ENCODE measurements at regions not wholly inside any gene's neighbourhood (a gene's known extent, or its start where the extent isn't known, plus 50 kb on each side); places are given as distances from the start of the nearest gene placed in this dataset.

DNA sequence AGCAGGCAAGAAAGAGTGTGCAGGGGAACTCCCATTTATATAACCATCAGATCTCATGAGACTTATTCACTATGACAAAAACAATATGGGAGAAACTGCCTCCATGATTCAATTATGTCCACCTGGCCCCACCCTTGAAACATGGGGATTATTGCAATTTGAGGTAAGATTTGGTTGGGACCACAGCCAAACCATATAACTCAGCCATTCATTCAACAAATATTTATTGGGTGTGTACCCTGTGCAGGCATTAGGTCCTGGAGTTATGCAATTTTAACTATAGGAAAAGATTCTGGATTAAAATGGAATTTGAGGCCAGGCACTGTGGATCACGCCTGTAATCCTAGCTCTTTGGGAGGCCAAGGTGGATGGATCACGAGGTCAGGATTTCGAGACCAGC, 124.2 kb upstream of the GAS1 start:
- H3K4me3 ChIP-seq = no peak overlapping the region
- no peaks in the 10 kb centered on the region for H3K36me3 ChIP-seq
- H3K27ac ChIP-seq = no peak overlapping the region
- no peaks in the 10 kb centered on the region for H3K27me3 ChIP-seq
- intact Hi-C loops (cut with DNase I; ENCODE audit: low total_unique reads) = no loop called here
- H3K4me1 ChIP-seq = peaks cover 0 to 4% (median 0%) of the 10 kb centered on the region in 4 donors
- no peaks in the 10 kb centered on the region for H3K9me3 ChIP-seq
- TF ChIP-seq, protein P1, sequence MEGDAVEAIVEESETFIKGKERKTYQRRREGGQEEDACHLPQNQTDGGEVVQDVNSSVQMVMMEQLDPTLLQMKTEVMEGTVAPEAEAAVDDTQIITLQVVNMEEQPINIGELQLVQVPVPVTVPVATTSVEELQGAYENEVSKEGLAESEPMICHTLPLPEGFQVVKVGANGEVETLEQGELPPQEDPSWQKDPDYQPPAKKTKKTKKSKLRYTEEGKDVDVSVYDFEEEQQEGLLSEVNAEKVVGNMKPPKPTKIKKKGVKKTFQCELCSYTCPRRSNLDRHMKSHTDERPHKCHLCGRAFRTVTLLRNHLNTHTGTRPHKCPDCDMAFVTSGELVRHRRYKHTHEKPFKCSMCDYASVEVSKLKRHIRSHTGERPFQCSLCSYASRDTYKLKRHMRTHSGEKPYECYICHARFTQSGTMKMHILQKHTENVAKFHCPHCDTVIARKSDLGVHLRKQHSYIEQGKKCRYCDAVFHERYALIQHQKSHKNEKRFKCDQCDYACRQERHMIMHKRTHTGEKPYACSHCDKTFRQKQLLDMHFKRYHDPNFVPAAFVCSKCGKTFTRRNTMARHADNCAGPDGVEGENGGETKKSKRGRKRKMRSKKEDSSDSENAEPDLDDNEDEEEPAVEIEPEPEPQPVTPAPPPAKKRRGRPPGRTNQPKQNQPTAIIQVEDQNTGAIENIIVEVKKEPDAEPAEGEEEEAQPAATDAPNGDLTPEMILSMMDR (IDR thresholded peaks at IDR 0.05) = no peak
- TF ChIP-seq POLR2AphosphoS5 (IDR thresholded peaks at IDR 0.05) = peak in 1 of 3 donors; percentile 24
- TF ChIP-seq EP300 (IDR thresholded peaks at IDR 0.05) = no peak
- no peak for TF ChIP-seq POLR2A (IDR thresholded peaks at IDR 0.05)
- DNase-seq = no peak
- WGBS, 5 donors = 72 to 86% (median 77%) methylated on average over 3 of the region's 3 CpGs

GRCh38 chr9:87073692-87074091, 126.4 kb upstream of the GAS1 start:
- no peak for DNase-seq
- Histone ChIP-seq H3K9me3 (no peaks in the 10 kb centered on the region), H3K4me3 (no peak overlapping the region), H3K36me3 (no peaks in the 10 kb centered on the region), H3K4me1 (peaks cover 0 to 4% (median 0%) of the 10 kb centered on the region in 4 donors), H3K27me3 (no peaks in the 10 kb centered on the region), H3K27ac (no peak overlapping the region)
- WGBS, 5 donors = 78 to 84% (median 81%) methylated on average over 6 of the region's 6 CpGs
- TF ChIP-seq POLR2AphosphoS5 (IDR thresholded peaks at IDR 0.05) (no peak), EP300 (IDR thresholded peaks at IDR 0.05) (no peak), POLR2A (IDR thresholded peaks at IDR 0.05) (no peak)
- TF ChIP-seq, protein P1 (IDR thresholded peaks at IDR 0.05) = no peak
- intact Hi-C loops (cut with DNase I; ENCODE audit: low total_unique reads) = no loop called here

DNA sequence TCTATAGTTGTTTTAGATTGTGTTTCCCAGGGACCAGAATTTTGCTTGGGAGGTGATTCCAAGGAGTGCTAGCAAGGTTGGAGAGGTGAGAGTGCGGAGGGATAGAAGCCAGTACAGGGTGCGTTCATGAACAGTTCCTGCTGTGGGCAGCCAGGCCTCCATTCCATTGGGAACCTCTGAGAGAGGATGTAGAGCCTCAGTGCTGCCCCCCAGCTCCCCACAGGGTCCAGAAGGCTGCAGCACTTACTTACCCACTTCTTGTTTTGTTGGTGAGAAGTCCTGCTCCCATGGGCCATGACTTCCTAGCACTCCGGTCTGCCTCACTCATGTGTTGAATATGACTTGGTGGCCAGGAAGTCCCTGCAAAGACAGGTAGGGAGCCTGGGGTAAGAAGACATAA, 128.2 kb upstream of the GAS1 start:
- no peak for DNase-seq
- TF ChIP-seq POLR2AphosphoS5 (IDR thresholded peaks at IDR 0.05) (no peak), POLR2A (IDR thresholded peaks at IDR 0.05) (no peak), EP300 (IDR thresholded peaks at IDR 0.05) (no peak)
- TF ChIP-seq, protein P1 (IDR thresholded peaks at IDR 0.05) = no peak
- H3K27me3 ChIP-seq = no peaks in the 10 kb centered on the region
- intact Hi-C loops (cut with DNase I; ENCODE audit: low total_unique reads) = no loop called here
- no peak overlapping the region for H3K4me3 ChIP-seq
- H3K27ac ChIP-seq = no peak overlapping the region
- 92 to 98% (median 97%) methylated on average over 3 of the region's 3 CpGs for WGBS, 5 donors
- H3K36me3 ChIP-seq = no peaks in the 10 kb centered on the region
- peaks cover 0 to 2% (median under 1%) of the 10 kb centered on the region in 4 donors for H3K4me1 ChIP-seq
- H3K9me3 ChIP-seq = no peaks in the 10 kb centered on the region

DNA sequence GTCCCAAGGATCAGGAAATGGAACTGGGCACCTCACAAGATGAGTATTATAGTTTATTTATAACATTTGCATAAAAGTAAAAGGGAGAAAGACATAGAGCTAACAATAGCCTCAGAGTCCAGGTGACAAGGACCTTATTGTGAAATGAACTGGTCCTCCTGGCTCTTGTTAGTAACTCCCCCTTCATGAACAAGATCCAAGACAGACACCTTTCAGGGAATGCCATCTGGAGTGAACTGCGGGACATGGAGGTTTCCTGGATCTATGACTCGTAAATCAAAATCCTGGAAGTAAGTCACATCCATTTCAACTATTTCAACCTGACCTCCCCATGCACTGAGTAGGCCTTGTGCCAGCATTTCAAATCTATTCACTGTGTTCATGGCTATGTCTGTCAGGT, 129.5 kb upstream of the GAS1 start:
- 70 to 92% (median 86%) methylated on average over 2 of the region's 2 CpGs for WGBS, 5 donors
- Histone ChIP-seq H3K27ac (no peak overlapping the region), H3K4me1 (peaks cover 0 to 12% (median 6%) of the 10 kb centered on the region in 4 donors), H3K9me3 (no peaks in the 10 kb centered on the region), H3K4me3 (no peak overlapping the region), H3K36me3 (no peaks in the 10 kb centered on the region), H3K27me3 (no peaks in the 10 kb centered on the region)
- intact Hi-C loops (cut with DNase I; ENCODE audit: low total_unique reads) = no loop called here
- TF ChIP-seq EP300 (IDR thresholded peaks at IDR 0.05) = no peak
- no peak for TF ChIP-seq POLR2A (IDR thresholded peaks at IDR 0.05)
- no peak for TF ChIP-seq POLR2AphosphoS5 (IDR thresholded peaks at IDR 0.05)
- TF ChIP-seq, protein P1 (IDR thresholded peaks at IDR 0.05) = no peak
- DNase-seq = no peak

All from stomach (tissue), 8 donors.